ENCODE measurements at regions not wholly inside any gene's neighbourhood (a gene's known extent, or its start where the extent isn't known, plus 50 kb on each side); places are given as distances from the start of the nearest gene placed in this dataset.

GRCh38 chr11:11746449-11746848, 95.3 kb upstream of the USP47 start:
- no peak for TF ChIP-seq ZFX (IDR thresholded peaks at IDR 0.05)
- TF ChIP-seq CTCF (conservative IDR thresholded peaks at IDR 0.05), result no peak
- no peak overlapping the region for H3K27ac ChIP-seq

- no peak for TF ChIP-seq CTCF (conservative IDR thresholded peaks at IDR 0.05)
- no peak for TF ChIP-seq ZFX (IDR thresholded peaks at IDR 0.05)
- no peak overlapping the region for H3K27ac ChIP-seq
These were observed 98.6 kb upstream of the USP47 start for GRCh38 chr11:11743216-11743615.

GRCh38 chr11:11742486-11742885, 99.3 kb upstream of the USP47 start:
- H3K27ac ChIP-seq, result no peak overlapping the region
- TF ChIP-seq ZFX (IDR thresholded peaks at IDR 0.05), result no peak
- TF ChIP-seq CTCF (conservative IDR thresholded peaks at IDR 0.05), result no peak

- TF ChIP-seq CTCF (conservative IDR thresholded peaks at IDR 0.05) (no peak), ZFX (IDR thresholded peaks at IDR 0.05) (no peak)
- H3K27ac ChIP-seq, result no peak overlapping the region
These were observed 100.9 kb upstream of the USP47 start for GRCh38 chr11:11740836-11741235.

GRCh38 chr11:11740073-11740702, 101.6 kb upstream of the USP47 start:
- H3K27ac ChIP-seq, result no peak overlapping the region
- TF ChIP-seq ZFX (IDR thresholded peaks at IDR 0.05) (no peak), CTCF (conservative IDR thresholded peaks at IDR 0.05) (no peak)

GRCh38 chr11:11738370-11738769, 103.4 kb upstream of the USP47 start:
- no peak overlapping the region for H3K27ac ChIP-seq
- TF ChIP-seq CTCF (conservative IDR thresholded peaks at IDR 0.05) (no peak), ZFX (IDR thresholded peaks at IDR 0.05) (no peak)

GRCh38 chr11:11735586-11735985, 106.2 kb upstream of the USP47 start:
- TF ChIP-seq ZFX (IDR thresholded peaks at IDR 0.05), result no peak
- no peak for TF ChIP-seq CTCF (conservative IDR thresholded peaks at IDR 0.05)
- no peak overlapping the region; the same call in 1 of the 2 replicates for H3K27ac ChIP-seq

Measured in C4-2B (cell line).